H1 (cell line): ENCODE measurements at regions not wholly inside any gene's neighbourhood (a gene's known extent, or its start where the extent isn't known, plus 50 kb on each side); places are given as distances from the start of the nearest gene placed in this dataset.

Experiments used
- KDM1A ChIP-seq: fragments of 200-600, 300-600 bp; sonication (generic); IDR thresholded peaks from 2 replicates; pipeline ENCODE4 v1.7.1; 2016; ENCODE audit warnings: mild to moderate bottlenecking, low read length, borderline replicate concordance
- POLR2A ChIP-seq, 2 experiments: IDR thresholded peaks; 1 replicate in 1 of 2; 2 replicates in 1 of 2; pipeline ENCODE4 v1.6.1; 2011; ENCODE audit warnings: low read depth in 2 of 2, low read length in 2 of 2, mild to moderate bottlenecking in 2 of 2; ENCODE audit errors: control extremely low read depth in 1 of 2
- POU5F1 ChIP-seq: IDR thresholded peaks from 2 replicates; pipeline ENCODE4 v1.6.1; 2011; ENCODE audit warnings: low read depth, mild to moderate bottlenecking, low read length, moderate library complexity
- RXRA ChIP-seq: IDR thresholded peaks from 2 replicates; pipeline ENCODE4 v1.6.1; 2011; ENCODE audit warnings: low read depth, mild to moderate bottlenecking, low read length, moderate library complexity; ENCODE audit not compliant: insufficient read depth
- TF ChIP-seq, protein P1 (sequence below), 3 experiments: IDR thresholded peaks; 1 replicate in 2 of 3; 2 replicates in 1 of 3; pipeline versions ENCODE4 v1.5.1 to v1.6.1; 2011; ENCODE audit warnings: low read length in 3 of 3, mild to moderate bottlenecking in 3 of 3, inconsistent platforms in 2 of 3, low read depth in 1 of 3, moderate library complexity in 1 of 3; ENCODE audit not compliant: insufficient read depth in 1 of 3; ENCODE audit errors: control extremely low read depth in 1 of 3

DNA sequence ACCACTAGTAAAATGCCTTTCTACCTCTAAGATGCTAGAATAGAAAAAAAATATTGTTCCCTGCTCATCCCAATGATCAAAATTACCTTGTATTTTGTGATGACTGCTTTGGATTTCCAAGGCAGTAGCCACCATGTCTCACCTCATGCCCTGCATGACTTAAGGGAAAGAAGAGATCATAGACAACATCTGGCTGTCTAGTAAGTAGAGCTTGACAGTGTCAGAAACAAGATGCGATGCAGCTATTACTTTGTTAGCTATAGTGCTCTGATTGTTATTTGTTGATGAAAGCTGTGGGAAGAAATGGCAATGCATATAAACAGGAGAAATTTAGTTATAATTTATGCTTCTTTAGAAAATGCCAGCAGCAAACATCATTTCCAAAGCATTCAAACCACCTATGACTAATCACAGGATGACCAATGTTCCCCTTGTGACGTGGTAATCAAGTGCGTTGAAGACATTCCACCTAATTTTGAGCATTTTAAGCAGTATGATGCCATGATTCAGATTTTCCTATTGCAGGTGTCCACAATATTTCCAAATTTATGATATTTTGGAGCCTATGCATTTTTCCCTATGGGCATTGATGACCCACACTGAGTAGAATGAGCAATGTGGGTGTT is 308.3 kb downstream of the KCNRG start:
- TF ChIP-seq POU5F1 = no peak
- TF ChIP-seq, protein P1, sequence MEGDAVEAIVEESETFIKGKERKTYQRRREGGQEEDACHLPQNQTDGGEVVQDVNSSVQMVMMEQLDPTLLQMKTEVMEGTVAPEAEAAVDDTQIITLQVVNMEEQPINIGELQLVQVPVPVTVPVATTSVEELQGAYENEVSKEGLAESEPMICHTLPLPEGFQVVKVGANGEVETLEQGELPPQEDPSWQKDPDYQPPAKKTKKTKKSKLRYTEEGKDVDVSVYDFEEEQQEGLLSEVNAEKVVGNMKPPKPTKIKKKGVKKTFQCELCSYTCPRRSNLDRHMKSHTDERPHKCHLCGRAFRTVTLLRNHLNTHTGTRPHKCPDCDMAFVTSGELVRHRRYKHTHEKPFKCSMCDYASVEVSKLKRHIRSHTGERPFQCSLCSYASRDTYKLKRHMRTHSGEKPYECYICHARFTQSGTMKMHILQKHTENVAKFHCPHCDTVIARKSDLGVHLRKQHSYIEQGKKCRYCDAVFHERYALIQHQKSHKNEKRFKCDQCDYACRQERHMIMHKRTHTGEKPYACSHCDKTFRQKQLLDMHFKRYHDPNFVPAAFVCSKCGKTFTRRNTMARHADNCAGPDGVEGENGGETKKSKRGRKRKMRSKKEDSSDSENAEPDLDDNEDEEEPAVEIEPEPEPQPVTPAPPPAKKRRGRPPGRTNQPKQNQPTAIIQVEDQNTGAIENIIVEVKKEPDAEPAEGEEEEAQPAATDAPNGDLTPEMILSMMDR (IDR thresholded peaks at IDR 0.05; ENCODE audit: control extremely low read depth in 1 of 3, insufficient read depth in 1 of 3, low read depth in 1 of 3, low read length in 3 of 3) = no peak
- TF ChIP-seq RXRA = no peak
- TF ChIP-seq POLR2A (IDR thresholded peaks at IDR 0.05; ENCODE audit: control extremely low read depth in 1 of 2, low read depth in 2 of 2, low read length in 2 of 2) = no peak
- TF ChIP-seq KDM1A = no peak
